GM23248 (cell line): ENCODE measurements at regions not wholly inside any gene's neighbourhood (a gene's known extent, or its start where the extent isn't known, plus 50 kb on each side); places are given as distances from the start of the nearest gene placed in this dataset.

Experiments used
- EZH2 ChIP-seq: fragments of 200-600 bp; sonication (generic); IDR thresholded peaks from 2 replicates; pipeline ENCODE4 v1.6.1; 2018; ENCODE audit warnings: antibody characterized with exemption, mild to moderate bottlenecking; ENCODE audit not compliant: insufficient read depth, poor library complexity, severe bottlenecking
- EZH2phosphoT487 ChIP-seq: fragments of 200-600 bp; sonication (generic); IDR thresholded peaks from 2 replicates; pipeline ENCODE4 v1.6.1; 2018; ENCODE audit warnings: antibody characterized with exemption, moderate library complexity, mild to moderate bottlenecking, low read depth; ENCODE audit not compliant: insufficient read depth

DNA sequence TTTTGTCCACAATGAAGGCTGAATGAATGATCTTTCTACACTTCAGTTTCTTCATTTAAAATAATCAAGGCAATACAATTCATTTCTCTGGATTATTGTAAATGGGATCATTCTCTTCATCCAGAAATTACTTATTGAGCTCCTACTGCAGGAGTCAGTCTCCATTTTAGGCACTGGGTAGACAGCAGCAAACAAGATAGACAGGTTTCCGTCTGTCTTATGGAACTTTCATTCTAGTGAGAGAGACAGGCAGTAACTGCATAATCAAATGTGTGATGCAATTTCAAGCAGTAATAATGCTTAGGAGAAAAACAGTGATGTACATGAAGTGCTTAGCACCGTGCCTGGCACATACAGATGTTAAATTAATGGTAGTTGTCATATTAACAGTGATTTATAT is 118.9 kb downstream of the SUDS3 start:
- TF ChIP-seq EZH2: no peak
- no peak for TF ChIP-seq EZH2phosphoT487
